ENCODE measurements at regions not wholly inside any gene's neighbourhood (a gene's known extent, or its start where the extent isn't known, plus 50 kb on each side); places are given as distances from the start of the nearest gene placed in this dataset.

DNA sequence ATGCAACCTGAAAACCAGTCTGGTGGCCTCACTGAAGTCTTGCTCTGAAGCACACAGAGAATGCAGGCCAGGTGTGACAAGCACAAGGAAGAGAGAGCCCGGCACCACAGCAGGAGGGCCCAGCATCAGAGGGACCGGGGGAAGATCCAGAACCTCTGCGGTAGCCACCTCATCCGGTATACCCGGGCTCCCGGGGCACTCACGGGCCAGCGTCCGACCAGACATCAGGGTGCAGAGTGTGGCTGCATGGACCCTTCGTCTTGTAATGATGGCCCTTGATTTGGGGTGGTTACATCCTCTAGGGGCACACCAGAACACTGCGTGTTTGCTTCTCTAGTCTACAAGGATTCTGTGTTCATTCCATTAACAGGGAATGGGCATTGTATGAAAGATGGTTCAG, 406.0 kb downstream of the GADD45G start:
- TF ChIP-seq, protein P1, sequence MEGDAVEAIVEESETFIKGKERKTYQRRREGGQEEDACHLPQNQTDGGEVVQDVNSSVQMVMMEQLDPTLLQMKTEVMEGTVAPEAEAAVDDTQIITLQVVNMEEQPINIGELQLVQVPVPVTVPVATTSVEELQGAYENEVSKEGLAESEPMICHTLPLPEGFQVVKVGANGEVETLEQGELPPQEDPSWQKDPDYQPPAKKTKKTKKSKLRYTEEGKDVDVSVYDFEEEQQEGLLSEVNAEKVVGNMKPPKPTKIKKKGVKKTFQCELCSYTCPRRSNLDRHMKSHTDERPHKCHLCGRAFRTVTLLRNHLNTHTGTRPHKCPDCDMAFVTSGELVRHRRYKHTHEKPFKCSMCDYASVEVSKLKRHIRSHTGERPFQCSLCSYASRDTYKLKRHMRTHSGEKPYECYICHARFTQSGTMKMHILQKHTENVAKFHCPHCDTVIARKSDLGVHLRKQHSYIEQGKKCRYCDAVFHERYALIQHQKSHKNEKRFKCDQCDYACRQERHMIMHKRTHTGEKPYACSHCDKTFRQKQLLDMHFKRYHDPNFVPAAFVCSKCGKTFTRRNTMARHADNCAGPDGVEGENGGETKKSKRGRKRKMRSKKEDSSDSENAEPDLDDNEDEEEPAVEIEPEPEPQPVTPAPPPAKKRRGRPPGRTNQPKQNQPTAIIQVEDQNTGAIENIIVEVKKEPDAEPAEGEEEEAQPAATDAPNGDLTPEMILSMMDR (IDR thresholded peaks at IDR 0.05; ENCODE audit: control extremely low read depth in 1 of 3, insufficient read depth in 1 of 3, low read depth in 1 of 3, low read length in 3 of 3) = no peak
- no peak for TF ChIP-seq JUND (IDR thresholded peaks at IDR 0.05; ENCODE audit: low read length)
- no peak for TF ChIP-seq RFX5 (IDR thresholded peaks at IDR 0.05; ENCODE audit: borderline replicate concordance, low read depth, low read length)
- TF ChIP-seq EP300 (IDR thresholded peaks at IDR 0.05; ENCODE audit: borderline replicate concordance in 1 of 2, low read depth in 2 of 2, low read length in 2 of 2) = no peak
- no peak for TF ChIP-seq HDAC6 (IDR thresholded peaks at IDR 0.05; ENCODE audit: low read depth, low read length)
- TF ChIP-seq RXRA (IDR thresholded peaks at IDR 0.05; ENCODE audit: insufficient read depth, low read depth, low read length) = no peak
- no peak for TF ChIP-seq EZH2 (IDR thresholded peaks at IDR 0.05; ENCODE audit: low read depth, low read length, severe bottlenecking)
- TF ChIP-seq YY1 (IDR thresholded peaks at IDR 0.05; ENCODE audit: low read depth, low read length) = no peak

All from H1 (cell line).